Stomach (tissue), 4 donors: ENCODE measurements at regions not wholly inside any gene's neighbourhood (a gene's known extent, or its start where the extent isn't known, plus 50 kb on each side); places are given as distances from the start of the nearest gene placed in this dataset.

Experiments used
- EP300 ChIP-seq: sonication (generic); formaldehyde crosslinking; IDR thresholded peaks from one replicate; pipeline ENCODE4 v1.6.1; 2017; ENCODE audit warnings: antibody characterized with exemption
- POLR2A ChIP-seq, 4 donors: fragments of 450-650 bp; IDR thresholded peaks; one replicate each; pipeline ENCODE4 v1.6.1; 2016; ENCODE audit warnings: antibody characterized with exemption in 4 of 4, control low read depth in 2 of 4, mild to moderate bottlenecking in 1 of 4, moderate library complexity in 1 of 4
- POLR2AphosphoS5 ChIP-seq, 3 donors: sonication (generic); formaldehyde crosslinking; IDR thresholded peaks; one replicate each; pipeline ENCODE4 v1.6.1; 2016; ENCODE audit warnings: antibody characterized with exemption in 3 of 3
- TF ChIP-seq, protein P1 (sequence below), 7 experiments: fragments of 450-650 bp in 4 of 7; fragments of 200-600 bp in 3 of 7; sonication (generic) in 3 of 7; IDR thresholded peaks; one replicate each; pipeline ENCODE4 v1.5.1; 2016 to 2019; ENCODE audit warnings: antibody characterized with exemption in 7 of 7, control low read depth in 2 of 7, mild to moderate bottlenecking in 1 of 7

DNA sequence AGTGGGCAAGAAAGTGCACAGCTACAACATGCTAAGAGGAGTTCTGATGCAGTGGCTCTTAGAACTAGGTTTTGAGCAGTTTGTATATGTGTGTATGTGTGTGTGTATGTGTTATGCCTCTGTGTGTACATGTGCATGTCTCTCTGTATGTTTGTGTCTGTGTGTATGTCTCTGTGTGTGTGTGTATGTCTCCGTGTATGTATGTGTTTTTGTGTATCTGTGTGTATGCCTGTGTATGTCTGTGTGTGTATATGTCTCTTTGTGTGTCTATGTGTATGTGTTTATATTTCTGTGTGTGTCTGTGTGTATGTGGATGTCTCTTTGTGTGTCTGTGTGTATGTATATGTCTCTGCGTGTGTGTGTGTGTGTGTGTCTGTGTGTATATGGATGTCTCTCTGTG is 139.6 kb downstream of the C12orf75 start:
- TF ChIP-seq POLR2A (IDR thresholded peaks at IDR 0.05) (no peak), POLR2AphosphoS5 (IDR thresholded peaks at IDR 0.05) (no peak), EP300 (no peak)
- TF ChIP-seq, protein P1, sequence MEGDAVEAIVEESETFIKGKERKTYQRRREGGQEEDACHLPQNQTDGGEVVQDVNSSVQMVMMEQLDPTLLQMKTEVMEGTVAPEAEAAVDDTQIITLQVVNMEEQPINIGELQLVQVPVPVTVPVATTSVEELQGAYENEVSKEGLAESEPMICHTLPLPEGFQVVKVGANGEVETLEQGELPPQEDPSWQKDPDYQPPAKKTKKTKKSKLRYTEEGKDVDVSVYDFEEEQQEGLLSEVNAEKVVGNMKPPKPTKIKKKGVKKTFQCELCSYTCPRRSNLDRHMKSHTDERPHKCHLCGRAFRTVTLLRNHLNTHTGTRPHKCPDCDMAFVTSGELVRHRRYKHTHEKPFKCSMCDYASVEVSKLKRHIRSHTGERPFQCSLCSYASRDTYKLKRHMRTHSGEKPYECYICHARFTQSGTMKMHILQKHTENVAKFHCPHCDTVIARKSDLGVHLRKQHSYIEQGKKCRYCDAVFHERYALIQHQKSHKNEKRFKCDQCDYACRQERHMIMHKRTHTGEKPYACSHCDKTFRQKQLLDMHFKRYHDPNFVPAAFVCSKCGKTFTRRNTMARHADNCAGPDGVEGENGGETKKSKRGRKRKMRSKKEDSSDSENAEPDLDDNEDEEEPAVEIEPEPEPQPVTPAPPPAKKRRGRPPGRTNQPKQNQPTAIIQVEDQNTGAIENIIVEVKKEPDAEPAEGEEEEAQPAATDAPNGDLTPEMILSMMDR (IDR thresholded peaks at IDR 0.05): no peak
